ENCODE measurements at regions not wholly inside any gene's neighbourhood (a gene's known extent, or its start where the extent isn't known, plus 50 kb on each side); places are given as distances from the start of the nearest gene placed in this dataset.
A peak's percentile ranks its signal among the peaks of the same experiment; 100 is the strongest.
"Not testable (repeated sequence)": the region's sequence is repeated elsewhere in the genome, so short reads cannot be mapped to it uniquely, and the experiment has no call there.

GRCh38 chr5:163293836-163294235 lies 143.6 kb upstream of the CCNG1 start:
- H3K9me3 ChIP-seq (ENCODE audit: insufficient read depth, low read depth, low read length) = no peaks in the 10 kb centered on the region
- no peaks in the 10 kb centered on the region for H3K4me1 ChIP-seq (ENCODE audit: insufficient read depth, low read length)
- no peak overlapping the region for H3K27ac ChIP-seq (ENCODE audit: low read length)
- H3K36me3 ChIP-seq (ENCODE audit: insufficient read depth, low read depth, low read length) = no peaks in the 10 kb centered on the region
- no peaks in the 10 kb centered on the region for H3K27me3 ChIP-seq (ENCODE audit: insufficient read depth, low read length)
- H3K4me3 ChIP-seq (ENCODE audit: low read length) = no peak overlapping the region
- no peak overlapping the region for H3K9ac ChIP-seq (ENCODE audit: low read depth, low read length)

- Histone ChIP-seq H3K9me3 (ENCODE audit: insufficient read depth, low read depth, low read length) (no peaks in the 10 kb centered on the region), H3K4me1 (ENCODE audit: insufficient read depth, low read length) (no peaks in the 10 kb centered on the region), H3K36me3 (ENCODE audit: insufficient read depth, low read depth, low read length) (no peaks in the 10 kb centered on the region), H3K4me3 (ENCODE audit: low read length) (no peak overlapping the region), H3K27ac (ENCODE audit: low read length) (no peak overlapping the region), H3K9ac (ENCODE audit: low read depth, low read length) (no peak overlapping the region), H3K27me3 (ENCODE audit: insufficient read depth, low read length) (no peaks in the 10 kb centered on the region)
Measured at GRCh38 chr5:163303718-163304117, 133.7 kb upstream of the CCNG1 start.

GRCh38 chr5:163305655-163306054 lies 131.7 kb upstream of the CCNG1 start:
- no peaks in the 10 kb centered on the region for H3K4me1 ChIP-seq (ENCODE audit: insufficient read depth, low read length)
- H3K36me3 ChIP-seq (ENCODE audit: insufficient read depth, low read depth, low read length) = no peaks in the 10 kb centered on the region
- H3K27me3 ChIP-seq (ENCODE audit: insufficient read depth, low read length) = no peaks in the 10 kb centered on the region
- H3K27ac ChIP-seq (ENCODE audit: low read length) = no peak overlapping the region
- no peaks in the 10 kb centered on the region for H3K9me3 ChIP-seq (ENCODE audit: insufficient read depth, low read depth, low read length)
- H3K4me3 ChIP-seq (ENCODE audit: low read length) = no peak overlapping the region
- H3K9ac ChIP-seq (ENCODE audit: low read depth, low read length) = no peak overlapping the region

- Histone ChIP-seq H3K27me3 (ENCODE audit: insufficient read depth, low read length) (no peaks in the 10 kb centered on the region), H3K9me3 (ENCODE audit: insufficient read depth, low read depth, low read length) (no peaks in the 10 kb centered on the region; the same call in 1 of the 2 replicates), H3K36me3 (ENCODE audit: insufficient read depth, low read depth, low read length) (no peaks in the 10 kb centered on the region), H3K4me3 (ENCODE audit: low read length) (no peak overlapping the region), H3K9ac (ENCODE audit: low read depth, low read length) (no peak overlapping the region), H3K4me1 (ENCODE audit: insufficient read depth, low read length) (no peaks in the 10 kb centered on the region), H3K27ac (ENCODE audit: low read length) (no peak overlapping the region)
Measured at GRCh38 chr5:163306421-163306820, 131.0 kb upstream of the CCNG1 start.

DNA sequence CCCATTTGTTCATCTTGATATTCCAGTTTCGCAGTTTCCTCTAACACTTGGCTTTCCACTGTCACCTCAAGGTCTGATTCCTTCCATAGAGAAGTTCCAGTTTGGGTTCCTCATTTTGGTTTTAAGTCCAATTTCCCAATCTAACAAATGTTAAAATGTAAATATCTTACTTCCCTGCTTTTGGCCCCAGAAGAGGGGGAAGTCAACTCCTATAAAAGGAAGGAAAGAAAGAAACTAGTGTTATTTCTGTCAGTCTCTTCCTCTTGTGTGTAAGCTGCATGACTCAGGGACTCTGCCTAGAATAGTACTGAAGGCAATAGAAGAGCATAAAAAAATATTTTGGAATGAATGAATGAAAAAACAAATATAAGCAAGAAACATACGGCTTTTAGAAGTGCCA lies 127.5 kb upstream of the CCNG1 start:
- no peaks in the 10 kb centered on the region for H3K36me3 ChIP-seq (ENCODE audit: insufficient read depth, low read depth, low read length)

GRCh38 chr5:163310997-163311396 lies 126.4 kb upstream of the CCNG1 start:
- H3K27me3 ChIP-seq (ENCODE audit: insufficient read depth, low read length) = no peaks in the 10 kb centered on the region
- H3K4me3 ChIP-seq (ENCODE audit: low read length) = no peak overlapping the region
- 0 out of 2 replicates have a peak, but pooled peaks cover 4% of the 10 kb centered on the region for H3K4me1 ChIP-seq (ENCODE audit: insufficient read depth, low read length)
- no peak overlapping the region for H3K9ac ChIP-seq (ENCODE audit: low read depth, low read length)
- peaks cover 16% of the 10 kb centered on the region for H3K9me3 ChIP-seq (ENCODE audit: insufficient read depth, low read depth, low read length)
- H3K27ac ChIP-seq (ENCODE audit: low read length) = no peak overlapping the region
- H3K36me3 ChIP-seq (ENCODE audit: insufficient read depth, low read depth, low read length) = no peaks in the 10 kb centered on the region

More for the DNA sequence above, 127.5 kb upstream of the CCNG1 start:
- H3K4me1 ChIP-seq (ENCODE audit: insufficient read depth, low read length) = 0 out of 2 replicates have a peak, but pooled peaks cover 4% of the 10 kb centered on the region
- no peak overlapping the region for H3K27ac ChIP-seq (ENCODE audit: low read length)
- H3K4me3 ChIP-seq (ENCODE audit: low read length) = no peak overlapping the region
- no peaks in the 10 kb centered on the region for H3K27me3 ChIP-seq (ENCODE audit: insufficient read depth, low read length)
- peaks cover 16% of the 10 kb centered on the region for H3K9me3 ChIP-seq (ENCODE audit: insufficient read depth, low read depth, low read length)
- H3K9ac ChIP-seq (ENCODE audit: low read depth, low read length) = no peak overlapping the region

GRCh38 chr5:163312598-163312997 lies 124.8 kb upstream of the CCNG1 start:
- Histone ChIP-seq H3K4me3 (ENCODE audit: low read length) (no peak overlapping the region), H3K9ac (ENCODE audit: low read depth, low read length) (no peak overlapping the region), H3K27ac (ENCODE audit: low read length) (no peak overlapping the region), H3K9me3 (ENCODE audit: insufficient read depth, low read depth, low read length) (peaks cover 16% of the 10 kb centered on the region), H3K27me3 (ENCODE audit: insufficient read depth, low read length) (no peaks in the 10 kb centered on the region), H3K36me3 (ENCODE audit: insufficient read depth, low read depth, low read length) (no peaks in the 10 kb centered on the region), H3K4me1 (ENCODE audit: insufficient read depth, low read length) (0 out of 2 replicates have a peak, but pooled peaks cover 4% of the 10 kb centered on the region)

DNA sequence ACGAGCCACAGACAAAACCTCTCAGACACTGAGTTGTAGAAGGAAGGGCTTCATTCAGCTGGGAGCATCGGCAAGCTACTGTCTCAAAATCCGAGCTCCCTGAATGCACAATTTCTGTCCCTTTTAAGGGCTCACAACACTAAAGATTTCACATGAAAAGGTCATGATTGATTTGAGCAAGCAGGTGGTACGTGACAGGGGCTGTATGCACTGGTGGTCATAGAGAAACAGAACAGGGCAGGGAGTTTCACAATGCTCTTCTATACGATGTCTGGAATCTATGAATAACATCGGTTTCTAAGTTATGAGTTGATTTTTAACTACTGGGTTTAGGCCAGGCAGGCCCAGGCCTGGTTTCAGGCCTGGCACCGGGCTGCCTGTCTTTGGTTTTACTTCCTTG lies 124.3 kb upstream of the CCNG1 start:
- not testable (repeated sequence) for H3K4me3 ChIP-seq (ENCODE audit: low read length); H3K27me3 ChIP-seq (ENCODE audit: insufficient read depth, low read length); H3K9ac ChIP-seq (ENCODE audit: low read depth, low read length); H3K4me1 ChIP-seq (ENCODE audit: insufficient read depth, low read length); H3K27ac ChIP-seq (ENCODE audit: low read length); H3K36me3 ChIP-seq (ENCODE audit: insufficient read depth, low read depth, low read length)
- H3K9me3 ChIP-seq (ENCODE audit: insufficient read depth, low read depth, low read length) = peaks cover 16% of the 10 kb centered on the region

DNA sequence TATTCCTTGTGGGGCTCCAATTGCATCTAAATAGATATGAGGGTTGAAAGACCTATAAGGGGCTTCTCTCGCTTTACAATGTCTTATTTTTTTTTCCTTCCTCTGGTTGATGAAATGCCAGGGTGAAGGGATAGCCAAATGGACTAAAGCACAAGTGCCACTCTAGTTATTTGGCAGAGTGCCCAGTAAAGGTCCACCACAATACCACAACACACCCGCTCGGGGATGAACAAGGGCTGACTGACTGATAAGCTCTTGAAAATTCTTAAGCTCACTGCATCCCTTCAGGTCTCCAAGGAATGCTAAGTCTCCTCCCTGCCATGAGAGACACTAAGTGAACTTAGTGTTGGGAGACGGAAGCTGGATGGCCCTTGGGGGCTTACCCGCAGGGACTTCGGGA lies 121.0 kb upstream of the CCNG1 start:
- H3K9me3 ChIP-seq (ENCODE audit: insufficient read depth, low read depth, low read length) = peaks cover 16% of the 10 kb centered on the region
- H3K27me3 ChIP-seq (ENCODE audit: insufficient read depth, low read length); H3K27ac ChIP-seq (ENCODE audit: low read length); H3K9ac ChIP-seq (ENCODE audit: low read depth, low read length); H3K36me3 ChIP-seq (ENCODE audit: insufficient read depth, low read depth, low read length); H3K4me3 ChIP-seq (ENCODE audit: low read length); H3K4me1 ChIP-seq (ENCODE audit: insufficient read depth, low read length): not testable (repeated sequence)

GRCh38 chr5:163318707-163319106 lies 118.7 kb upstream of the CCNG1 start:
- no peaks in the 10 kb centered on the region; the same call in 1 of the 2 replicates for H3K4me1 ChIP-seq (ENCODE audit: insufficient read depth, low read length)
- H3K4me3 ChIP-seq (ENCODE audit: low read length) = no peak overlapping the region
- H3K27ac ChIP-seq (ENCODE audit: low read length) = no peak overlapping the region
- no peak overlapping the region for H3K9ac ChIP-seq (ENCODE audit: low read depth, low read length)
- H3K36me3 ChIP-seq (ENCODE audit: insufficient read depth, low read depth, low read length) = no peaks in the 10 kb centered on the region
- H3K9me3 ChIP-seq (ENCODE audit: insufficient read depth, low read depth, low read length) = 0 out of 2 replicates have a peak, but pooled peaks cover 3% of the 10 kb centered on the region
- H3K27me3 ChIP-seq (ENCODE audit: insufficient read depth, low read length) = no peaks in the 10 kb centered on the region

GRCh38 chr5:163321511-163321910 lies 115.9 kb upstream of the CCNG1 start:
- Histone ChIP-seq H3K27me3 (ENCODE audit: insufficient read depth, low read length) (no peaks in the 10 kb centered on the region), H3K9me3 (ENCODE audit: insufficient read depth, low read depth, low read length) (no peaks in the 10 kb centered on the region), H3K27ac (ENCODE audit: low read length) (no peak overlapping the region), H3K4me3 (ENCODE audit: low read length) (no peak overlapping the region), H3K9ac (ENCODE audit: low read depth, low read length) (no peak overlapping the region), H3K4me1 (ENCODE audit: insufficient read depth, low read length) (peaks cover 8% of the 10 kb centered on the region; the same call in 1 of the 2 replicates), H3K36me3 (ENCODE audit: insufficient read depth, low read depth, low read length) (no peaks in the 10 kb centered on the region)

DNA sequence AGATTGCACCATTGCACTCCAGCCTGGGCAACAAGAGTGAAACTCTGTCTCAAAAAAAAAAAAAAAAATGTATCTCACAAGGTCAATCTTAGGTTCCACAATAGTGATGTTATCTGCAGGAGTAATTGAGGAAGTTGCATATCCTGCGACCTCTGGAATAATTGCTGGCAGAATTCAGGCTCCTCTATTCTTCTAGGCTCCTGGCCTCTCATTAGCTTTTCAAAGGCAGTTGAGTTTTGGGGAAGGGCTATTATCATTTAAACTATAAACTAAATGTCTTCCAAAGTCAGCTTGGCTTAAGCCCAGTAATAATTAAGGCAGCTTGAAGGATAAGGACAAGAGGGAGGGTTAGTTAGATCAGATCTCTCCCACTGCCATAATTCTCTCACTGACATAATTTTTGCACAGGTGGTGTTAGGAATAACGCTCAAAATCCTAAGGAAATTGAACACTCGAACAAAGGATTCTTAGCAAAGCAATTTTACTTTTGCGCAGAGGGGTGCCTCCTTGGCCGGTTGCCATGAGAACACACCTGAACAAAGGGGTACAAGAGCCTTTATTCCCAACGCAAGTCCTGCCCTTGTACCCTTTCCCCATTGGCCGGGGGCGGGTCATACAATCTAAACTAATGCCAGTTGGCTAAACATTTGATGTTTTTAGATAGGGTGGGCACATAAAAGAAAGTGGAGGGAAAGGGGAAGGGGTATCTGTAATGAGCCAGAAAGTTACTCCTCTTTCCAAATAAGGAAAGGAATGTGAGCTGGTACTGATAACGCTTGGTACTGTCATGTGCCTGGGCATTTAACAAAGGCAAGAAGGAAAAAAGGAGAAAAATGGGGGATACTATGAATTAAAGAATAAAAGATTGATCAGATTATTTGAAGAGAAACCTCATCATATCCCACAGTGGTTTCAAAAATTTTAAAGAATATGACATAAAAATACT lies 106.4 kb upstream of the CCNG1 start:
- peaks cover 4% of the 10 kb centered on the region; the same call in 1 of the 2 replicates for H3K9me3 ChIP-seq (ENCODE audit: insufficient read depth, low read depth, low read length)
- no peaks in the 10 kb centered on the region for H3K36me3 ChIP-seq (ENCODE audit: insufficient read depth, low read depth, low read length)
- peak overlapping the region; percentile 49 for H3K4me3 ChIP-seq (ENCODE audit: low read length)
- peak overlapping the region; percentile 99 for H3K27ac ChIP-seq (ENCODE audit: low read length)
- H3K27me3 ChIP-seq (ENCODE audit: insufficient read depth, low read length) = no peaks in the 10 kb centered on the region
- peaks cover 24% of the 10 kb centered on the region; the same call in 1 of the 2 replicates for H3K4me1 ChIP-seq (ENCODE audit: insufficient read depth, low read length)
- H3K9ac ChIP-seq (ENCODE audit: low read depth, low read length) = peak overlapping the region; percentile 69; the same call in 1 of the 2 replicates

Data from iPS-20b (cell line).